ENCODE measurements at regions not wholly inside any gene's neighbourhood (a gene's known extent, or its start where the extent isn't known, plus 50 kb on each side); places are given as distances from the start of the nearest gene placed in this dataset.
"Not testable (repeated sequence)": the region's sequence is repeated elsewhere in the genome, so short reads cannot be mapped to it uniquely, and the experiment has no call there.

GRCh38 chr16:29148867-29149272 is 164.0 kb downstream of the LAT start:
- peak; percentile 24 to 50 for DNase-seq (ENCODE audit: low read depth in 1 of 2, low spot score in 1 of 2)

DNA sequence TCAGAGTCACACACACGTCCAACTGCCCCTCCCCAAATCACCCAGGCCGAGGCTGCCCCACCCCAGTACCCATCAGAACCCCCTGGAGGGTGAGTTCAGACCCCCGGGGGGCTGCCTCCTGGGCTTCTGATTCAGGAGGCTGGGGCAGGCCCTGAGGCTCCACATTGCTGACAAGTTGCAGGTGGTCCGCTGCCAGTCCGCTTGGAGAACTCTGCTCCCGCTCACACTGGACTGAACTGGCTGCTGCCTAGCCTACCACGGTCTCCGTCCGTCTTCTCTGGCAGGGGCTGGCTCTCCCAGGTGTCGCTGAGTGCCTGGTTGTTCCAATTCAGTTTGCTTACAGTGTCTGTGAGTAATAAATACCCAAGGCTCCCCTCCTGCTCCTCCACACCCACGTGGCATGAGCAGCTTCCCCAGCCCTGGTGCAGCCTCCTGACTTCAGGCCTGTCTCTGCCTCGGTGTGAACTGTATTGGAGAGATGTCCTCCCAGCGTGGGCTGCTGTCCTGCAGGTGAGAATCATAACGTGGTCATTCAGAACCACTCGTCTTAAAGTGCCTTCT is 163.4 kb downstream of the LAT start:
- peak in 1 of 2 donors; percentile 19 for DNase-seq (ENCODE audit: low read depth in 1 of 2, low spot score in 1 of 2)

DNA sequence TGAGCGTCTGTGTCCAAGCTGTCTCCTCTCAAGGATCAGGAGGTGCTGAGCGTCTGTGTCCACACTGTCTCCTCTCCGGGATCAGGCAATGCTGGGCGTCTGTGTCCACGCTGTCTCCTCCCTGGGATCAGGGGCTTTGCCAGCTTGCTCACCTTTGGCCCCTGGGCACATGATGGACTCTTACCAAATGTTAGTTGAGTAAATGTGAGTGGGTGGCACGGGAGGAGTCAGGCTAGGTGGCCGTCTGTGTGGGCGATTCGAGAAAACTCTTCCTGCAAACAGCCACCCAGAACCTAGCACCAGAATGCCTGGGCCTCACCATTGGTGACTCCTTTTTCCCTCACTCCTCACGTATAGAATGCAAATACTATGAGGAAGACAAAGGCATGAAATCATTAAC is 162.9 kb downstream of the LAT start:
- not testable (repeated sequence) for DNase-seq (ENCODE audit: low read depth in 1 of 2, low spot score in 1 of 2)

GRCh38 chr16:29146808-29147643 is 162.2 kb downstream of the LAT start:
- not testable (repeated sequence) for DNase-seq (ENCODE audit: low read depth in 1 of 2, low spot score in 1 of 2)

- DNase-seq (ENCODE audit: low read depth in 1 of 2, low spot score in 1 of 2), result no peak
These were observed 161.4 kb downstream of the LAT start for GRCh38 chr16:29146266-29146665.

DNA sequence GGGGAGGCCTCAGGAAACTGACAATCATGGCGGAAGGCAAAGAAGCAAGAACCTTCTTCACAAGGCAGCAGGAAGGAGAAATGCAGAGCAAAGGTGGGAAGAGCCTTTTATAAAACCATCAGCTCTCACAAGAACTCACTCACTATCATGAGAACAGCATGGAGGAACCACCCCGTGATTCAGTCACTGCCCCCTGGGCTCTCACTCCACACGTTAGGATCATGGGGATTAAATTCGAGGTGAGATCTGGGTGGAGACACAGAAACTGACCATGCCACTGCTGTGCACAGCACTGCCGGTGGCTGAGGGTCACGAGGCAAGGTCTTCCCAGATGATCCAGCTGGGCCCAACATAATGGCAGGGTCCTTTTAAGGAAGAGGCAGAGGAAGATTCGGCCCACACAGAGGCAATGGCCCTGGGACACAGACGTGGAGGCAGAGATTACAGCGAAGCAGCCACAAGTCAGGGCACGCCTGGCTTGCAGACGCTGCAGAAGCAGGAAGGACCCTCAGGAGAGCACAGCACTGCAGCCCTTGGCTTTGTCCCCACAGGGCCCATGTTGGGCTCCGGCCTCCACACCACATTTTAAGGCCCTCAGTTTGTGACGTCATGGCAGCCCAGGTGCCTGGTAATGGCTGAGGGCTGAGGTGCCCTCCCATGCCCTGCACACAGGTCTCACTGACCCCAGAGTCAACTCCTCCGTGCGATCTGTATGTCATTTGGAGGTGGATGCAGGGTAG is 160.8 kb downstream of the LAT start:
- DNase-seq (ENCODE audit: low read depth in 1 of 2, low spot score in 1 of 2), result not testable (repeated sequence)

DNA sequence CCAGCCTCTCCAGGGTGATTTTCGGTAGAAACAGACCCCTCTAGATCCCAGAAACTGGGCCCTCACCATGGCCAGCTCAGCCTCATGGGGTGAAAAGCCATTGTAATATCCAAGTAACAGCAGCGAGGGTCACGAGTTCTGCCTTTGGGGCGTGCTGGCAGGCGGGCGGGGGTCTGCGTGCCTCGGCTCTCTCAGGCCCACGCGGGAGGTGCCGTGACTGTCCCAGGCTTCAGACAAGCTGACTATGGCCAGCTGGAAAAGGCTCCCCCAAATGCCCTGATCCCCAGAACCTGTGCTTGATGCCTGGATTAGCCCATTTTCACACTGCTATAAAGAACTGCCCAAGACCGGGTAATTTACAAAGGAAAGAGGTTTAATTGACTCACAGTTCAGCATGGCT is 160.2 kb downstream of the LAT start:
- not testable (repeated sequence) for DNase-seq (ENCODE audit: low read depth in 1 of 2, low spot score in 1 of 2)

GRCh38 chr16:29144669-29145062 is 159.8 kb downstream of the LAT start:
- not testable (repeated sequence) for DNase-seq (ENCODE audit: low read depth in 1 of 2, low spot score in 1 of 2)

DNA sequence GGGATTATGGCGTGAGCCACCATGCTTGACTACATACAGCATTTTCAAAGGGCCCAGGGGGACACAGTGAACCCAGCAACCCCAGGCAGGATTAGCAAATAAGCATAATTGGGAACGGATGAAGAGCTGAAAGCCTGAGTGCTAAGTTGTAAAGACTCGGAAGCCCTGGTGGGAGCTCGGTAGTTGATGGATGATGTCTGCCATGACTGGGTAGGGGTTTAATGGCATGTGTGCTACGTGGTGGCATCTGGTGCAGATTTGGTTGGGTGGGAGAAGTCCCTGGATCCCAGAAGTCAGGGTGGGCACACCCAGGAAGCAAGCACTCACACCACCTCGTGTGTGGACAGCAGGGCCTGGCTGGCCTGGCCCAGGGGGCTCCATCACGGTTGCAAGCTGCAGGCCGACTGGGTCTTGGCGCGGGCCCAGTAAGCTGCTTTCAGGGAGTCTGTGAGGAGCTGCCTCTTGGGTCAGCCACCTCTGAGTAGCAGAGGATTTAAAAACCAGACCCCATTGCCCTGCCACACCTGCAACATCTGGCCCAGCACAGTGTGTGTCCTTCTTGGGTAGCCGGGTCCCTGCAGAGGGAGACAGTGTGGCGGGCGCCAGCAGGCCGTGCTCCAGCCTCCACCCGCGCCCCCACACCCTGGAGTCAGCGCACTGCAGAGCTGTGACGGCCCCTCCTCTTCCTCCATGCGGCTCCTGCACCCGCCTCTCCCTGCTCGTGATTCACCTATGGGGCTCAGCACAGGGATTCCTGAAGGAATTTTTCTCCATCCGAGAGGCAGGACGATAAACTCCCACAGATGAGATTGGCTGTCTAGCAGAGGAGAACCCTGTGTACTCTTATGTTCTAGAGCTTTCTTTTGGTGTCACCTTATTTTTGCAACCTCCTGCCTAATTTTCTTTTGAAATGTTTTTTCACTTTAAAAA is 159.2 kb downstream of the LAT start:
- not testable (repeated sequence) for DNase-seq (ENCODE audit: low read depth in 1 of 2, low spot score in 1 of 2)

DNA sequence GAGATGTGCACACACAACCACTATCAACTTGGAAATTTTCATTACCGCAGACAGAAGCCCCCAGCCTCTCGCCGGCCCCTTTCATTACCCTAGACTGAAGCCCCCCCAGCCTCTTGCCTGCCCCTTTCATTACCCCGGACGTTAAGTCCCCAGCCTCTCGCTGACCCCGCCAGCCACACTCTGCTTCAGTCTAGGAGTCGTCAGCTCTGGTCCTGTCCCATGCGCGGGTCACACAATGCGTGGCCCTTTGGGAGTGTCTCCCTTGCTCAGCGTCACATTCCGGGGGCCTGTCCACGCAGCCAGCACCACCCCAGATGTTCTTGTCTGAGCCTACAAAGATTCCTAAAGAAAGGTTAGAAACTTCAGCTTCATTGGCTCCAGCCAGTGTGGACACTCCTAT is 157.7 kb downstream of the LAT start:
- not testable (repeated sequence) for DNase-seq (ENCODE audit: low read depth in 1 of 2, low spot score in 1 of 2)

DNA sequence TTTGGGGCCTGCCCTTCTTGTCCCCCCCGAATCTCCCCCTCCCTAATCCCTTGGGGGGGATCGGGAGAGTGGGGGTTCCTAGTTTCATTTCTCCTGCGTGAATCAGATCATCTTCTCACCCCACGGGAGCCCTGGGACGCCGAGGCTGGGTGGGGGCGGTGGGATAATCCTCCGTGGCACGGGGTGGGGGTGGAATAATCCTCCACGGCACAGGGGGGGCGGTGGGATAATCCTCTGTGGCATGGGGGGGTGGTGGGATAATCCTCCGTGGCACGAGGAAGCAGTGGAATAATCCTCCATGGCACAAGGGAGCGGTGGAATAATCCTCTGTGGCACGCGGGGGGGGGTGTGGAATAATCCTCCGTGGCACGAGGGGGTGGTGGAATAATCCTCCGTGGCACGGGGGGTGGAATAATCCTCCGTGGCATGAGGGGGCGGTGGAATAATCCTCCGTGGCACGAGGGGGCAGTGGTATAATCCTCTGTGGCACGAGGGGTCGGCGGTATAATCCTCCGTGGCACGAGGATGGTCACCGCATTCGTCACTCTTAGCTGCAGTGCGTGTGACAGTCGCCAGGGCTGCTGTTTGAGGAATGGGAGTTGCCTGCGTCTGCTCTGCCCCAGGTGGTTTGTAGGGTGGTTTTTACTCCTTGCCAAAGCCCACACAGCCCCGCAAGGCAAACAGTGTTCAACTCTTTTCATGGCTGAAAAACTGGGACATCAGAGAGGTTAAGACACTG is 156.9 kb downstream of the LAT start:
- DNase-seq (ENCODE audit: low read depth in 1 of 2, low spot score in 1 of 2), result no peak

- DNase-seq (ENCODE audit: low read depth in 1 of 2, low spot score in 1 of 2), result not testable (repeated sequence)
These were observed 156.3 kb downstream of the LAT start for GRCh38 chr16:29141121-29141520.

DNA sequence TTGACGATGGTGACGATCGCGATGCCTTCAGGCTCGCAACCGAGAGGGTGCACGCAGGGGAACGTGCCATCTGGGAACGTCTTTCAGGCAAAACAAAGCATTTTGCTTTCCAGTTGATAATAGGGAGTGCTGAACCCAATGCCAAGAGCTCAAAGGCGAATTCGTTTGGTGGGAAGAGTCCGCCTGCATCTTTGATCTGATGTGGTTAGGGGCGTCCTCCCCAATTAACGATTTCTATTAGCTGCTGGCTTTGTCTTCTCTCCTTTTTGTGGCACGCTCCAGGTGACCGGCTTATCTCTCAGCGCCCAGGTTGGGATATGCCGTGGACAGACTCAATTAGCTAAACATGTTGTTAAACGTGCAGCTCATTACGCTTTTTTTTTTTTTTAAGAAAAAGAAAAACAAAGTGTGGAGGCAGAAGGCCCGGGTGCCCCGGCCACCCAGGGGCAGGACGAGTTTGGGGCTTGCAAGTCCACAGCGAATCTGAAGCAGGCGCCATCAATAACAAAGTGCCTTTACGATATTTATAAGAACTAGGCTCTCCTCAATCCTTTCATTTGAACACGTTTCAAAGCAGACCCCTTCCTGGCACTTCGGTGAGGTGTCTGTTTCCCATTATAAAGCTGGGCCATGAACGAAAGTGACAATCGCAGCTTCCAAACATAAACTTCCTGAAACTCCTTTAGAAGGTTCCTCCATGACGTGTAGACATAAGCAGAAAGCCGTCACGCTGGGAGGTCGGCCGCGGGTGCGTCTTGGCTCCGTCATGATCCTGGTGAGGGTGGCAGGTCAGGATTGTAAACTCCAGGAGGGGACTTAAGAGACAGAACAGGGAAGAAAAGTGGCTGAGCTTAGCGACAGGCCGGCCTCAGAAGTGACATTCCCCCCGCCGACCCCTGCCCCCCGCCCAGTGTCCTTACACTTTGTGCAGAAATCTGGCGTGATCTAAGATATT is 155.3 kb downstream of the LAT start:
- not testable (repeated sequence) for DNase-seq (ENCODE audit: low read depth in 1 of 2, low spot score in 1 of 2)

GRCh38 chr16:29139261-29139802 is 154.5 kb downstream of the LAT start:
- DNase-seq (ENCODE audit: low read depth in 1 of 2, low spot score in 1 of 2), result no peak

- not testable (repeated sequence) for DNase-seq (ENCODE audit: low read depth in 1 of 2, low spot score in 1 of 2)
These were observed 153.8 kb downstream of the LAT start for GRCh38 chr16:29138698-29139097.

DNA sequence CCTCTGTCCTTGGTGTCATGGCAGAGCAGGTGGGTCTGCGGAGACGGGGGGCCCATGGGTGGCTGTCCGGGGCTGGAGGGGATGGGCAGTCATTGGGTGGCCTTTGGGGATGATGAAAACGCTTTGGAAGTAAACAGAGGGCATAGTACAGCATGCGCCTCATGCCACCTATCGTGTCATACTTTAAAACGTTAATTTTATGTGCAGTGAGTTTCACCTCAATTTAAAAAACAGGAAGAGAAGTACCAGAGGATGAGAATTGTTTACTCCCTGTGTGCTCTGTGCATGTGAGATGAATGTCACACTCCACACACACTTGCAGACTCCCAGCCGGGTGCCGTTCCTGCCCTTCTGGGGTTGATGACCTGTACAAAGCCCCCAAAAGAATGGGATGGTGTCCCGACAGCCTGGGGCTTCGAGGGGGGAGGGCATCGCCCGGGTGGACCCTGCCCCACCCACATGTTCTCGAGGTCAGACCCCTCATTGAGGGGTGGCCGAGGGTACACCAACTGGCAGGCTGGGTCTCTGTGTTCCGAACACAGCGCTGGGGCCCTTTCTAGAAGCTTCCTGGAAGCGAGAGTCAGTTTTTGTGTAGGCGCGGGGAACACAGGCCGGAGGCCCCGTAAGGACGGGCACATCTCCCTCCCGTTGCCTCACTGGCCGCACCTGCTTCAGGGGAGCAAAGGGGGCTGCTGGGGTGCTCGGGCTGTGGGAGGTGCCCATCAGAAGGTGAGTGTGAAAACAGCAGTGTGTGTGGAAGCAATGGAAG is 153.2 kb downstream of the LAT start:
- DNase-seq (ENCODE audit: low read depth in 1 of 2, low spot score in 1 of 2), result not testable (repeated sequence)

GRCh38 chr16:29137461-29137860 is 152.6 kb downstream of the LAT start:
- DNase-seq (ENCODE audit: low read depth in 1 of 2, low spot score in 1 of 2), result not testable (repeated sequence)

DNA sequence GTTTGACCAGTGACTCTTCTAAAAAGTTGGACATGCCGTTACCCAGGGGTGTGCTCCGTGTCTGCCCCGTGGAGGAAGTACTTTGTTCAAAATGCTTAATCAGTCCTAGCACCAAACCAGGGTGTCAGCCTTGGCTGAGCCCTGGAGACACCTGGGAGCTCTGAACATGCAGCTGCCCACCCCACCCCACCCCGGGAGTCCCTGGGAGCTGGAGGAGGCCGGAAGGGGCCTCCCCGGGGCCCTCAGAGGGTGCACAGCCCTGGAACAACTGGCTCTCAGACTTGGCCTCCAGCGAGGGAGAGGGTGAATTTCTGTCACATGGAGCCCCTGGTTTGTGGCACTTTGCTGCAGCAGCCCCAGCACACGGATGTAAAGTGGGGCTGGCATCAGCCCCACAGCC is 152.1 kb downstream of the LAT start:
- not testable (repeated sequence) for DNase-seq (ENCODE audit: low read depth in 1 of 2, low spot score in 1 of 2)

Data from stimulated activated CD4-positive, alpha-beta T cell treated with anti-CD3 and anti-CD28 coated beads, Interleukin-15, amount 100 ng/mL, for 1 hour (primary cell).